Loucy (cell line): ENCODE measurements at regions not wholly inside any gene's neighbourhood (a gene's known extent, or its start where the extent isn't known, plus 50 kb on each side); places are given as distances from the start of the nearest gene placed in this dataset.

ENCODE experiments used
- H2AFZ ChIP-seq: fragments of 200-600 bp; sonication (generic); 2 replicates; pipeline ENCODE4 v1.6.0; 2016; ENCODE audit warnings: antibody characterized with exemption, mild to moderate bottlenecking, low read length, moderate library complexity
- H3F3A ChIP-seq: fragments of 200-600 bp; 2 replicates; pipeline ENCODE4 v1.6.0; 2016; ENCODE audit warnings: antibody characterized with exemption, low read depth, mild to moderate bottlenecking
- H3K27me3 ChIP-seq: fragments of 200-600 bp; sonication (generic); 2 replicates; pipeline ENCODE4 v1.6.1; 2014; ENCODE audit warnings: low read length, mild to moderate bottlenecking; ENCODE audit not compliant: insufficient read depth, poor library complexity, severe bottlenecking
- H3K36me3 ChIP-seq: fragments of 200-600 bp; sonication (generic); 2 replicates; pipeline ENCODE4 v1.6.1; 2016; ENCODE audit warnings: low read length; ENCODE audit not compliant: insufficient read depth
- H3K4me1 ChIP-seq: fragments of 200-600 bp; sonication (generic); 2 replicates; pipeline ENCODE4 v1.5.1; 2014; ENCODE audit warnings: low read length, mild to moderate bottlenecking; ENCODE audit not compliant: insufficient read depth, poor library complexity, severe bottlenecking
- H3K4me2 ChIP-seq: fragments of 200-600 bp; sonication (generic); 2 replicates; pipeline ENCODE4 v1.6.0; 2014; ENCODE audit warnings: antibody characterized with exemption, low read length, low read depth, mild to moderate bottlenecking; ENCODE audit not compliant: poor library complexity, severe bottlenecking
- H3K4me3 ChIP-seq: fragments of 200-600 bp; sonication (generic); 2 replicates; pipeline ENCODE4 v1.5.1; 2014; ENCODE audit warnings: low read length, mild to moderate bottlenecking, mixed read lengths; ENCODE audit not compliant: poor library complexity, severe bottlenecking
- H3K79me2 ChIP-seq: fragments of 200-600 bp; sonication (generic); 2 replicates; pipeline ENCODE4 v1.6.1; 2014; ENCODE audit warnings: low read length; ENCODE audit not compliant: insufficient read depth
- H3K9ac ChIP-seq: fragments of 200-600 bp; sonication (generic); 2 replicates; pipeline ENCODE4 v1.6.0; 2014; ENCODE audit warnings: mild to moderate bottlenecking, low read depth, low read length, moderate library complexity; ENCODE audit not compliant: poor library complexity, severe bottlenecking
- H3K9me2 ChIP-seq: fragments of 200-600 bp; sonication (generic); replicated peaks from 2 replicates; pipeline ENCODE4 v1.6.1; 2016; ENCODE audit warnings: low read depth, low read length, mixed read lengths
- H3K9me3 ChIP-seq: fragments of 200-600 bp; sonication (generic); 2 replicates; pipeline ENCODE4 v1.6.1; 2014; ENCODE audit warnings: mild to moderate bottlenecking, antibody characterized with exemption, low read length, low read depth; ENCODE audit not compliant: insufficient read depth
- H4K20me1 ChIP-seq: fragments of 200-600 bp; sonication (generic); 2 replicates; pipeline ENCODE4 v1.6.0; 2014; ENCODE audit warnings: antibody characterized with exemption, low read length, mild to moderate bottlenecking; ENCODE audit not compliant: insufficient read depth, poor library complexity, severe bottlenecking
- EZH2phosphoT487 ChIP-seq: fragments of 200-600 bp; IDR thresholded peaks from 2 replicates; pipeline ENCODE4 v1.6.1; 2018; ENCODE audit warnings: antibody characterized with exemption, mild to moderate bottlenecking, moderate library complexity, borderline replicate concordance
- TF ChIP-seq, protein P1 (sequence below): fragments of 200-600 bp; sonication (generic); conservative IDR thresholded peaks from 2 replicates; pipeline ENCODE4 v1.5.1; 2014; ENCODE audit warnings: mild to moderate bottlenecking, antibody characterized with exemption, low read length

DNA sequence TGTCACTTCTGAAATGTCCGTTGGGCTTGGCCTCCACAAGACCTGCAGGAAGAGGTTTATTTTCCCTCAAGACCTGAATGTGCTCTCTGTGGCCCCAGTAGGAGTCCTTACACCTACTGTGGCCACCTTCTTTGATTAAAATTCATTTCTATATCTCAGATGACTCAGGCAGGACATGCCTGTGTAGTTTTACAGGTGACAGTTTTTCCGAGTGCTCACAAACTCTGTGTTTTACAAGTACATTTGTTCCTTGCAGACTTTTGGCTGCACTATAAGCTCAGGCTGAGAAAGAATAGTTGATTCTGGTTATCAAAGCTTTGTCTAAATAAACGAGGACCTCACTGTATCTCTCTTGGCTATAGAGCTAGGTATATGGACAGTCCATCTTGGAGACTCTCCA, 257.1 kb downstream of the MAP2K4 start:
- Histone ChIP-seq H3K4me3 (no peak overlapping the region), H3K9me3 (0 out of 2 replicates have a peak, but pooled peaks cover 3% of the 10 kb centered on the region), H3F3A (no peaks in the 10 kb centered on the region), H3K36me3 (no peaks in the 10 kb centered on the region), H4K20me1 (no peaks in the 10 kb centered on the region), H3K4me1 (no peaks in the 10 kb centered on the region), H3K27me3 (no peaks in the 10 kb centered on the region), H2AFZ (no peak overlapping the region), H3K4me2 (no peak overlapping the region), H3K9me2 (no peaks in the 10 kb centered on the region), H3K9ac (no peak overlapping the region), H3K79me2 (no peaks in the 10 kb centered on the region)
- TF ChIP-seq, protein P1, sequence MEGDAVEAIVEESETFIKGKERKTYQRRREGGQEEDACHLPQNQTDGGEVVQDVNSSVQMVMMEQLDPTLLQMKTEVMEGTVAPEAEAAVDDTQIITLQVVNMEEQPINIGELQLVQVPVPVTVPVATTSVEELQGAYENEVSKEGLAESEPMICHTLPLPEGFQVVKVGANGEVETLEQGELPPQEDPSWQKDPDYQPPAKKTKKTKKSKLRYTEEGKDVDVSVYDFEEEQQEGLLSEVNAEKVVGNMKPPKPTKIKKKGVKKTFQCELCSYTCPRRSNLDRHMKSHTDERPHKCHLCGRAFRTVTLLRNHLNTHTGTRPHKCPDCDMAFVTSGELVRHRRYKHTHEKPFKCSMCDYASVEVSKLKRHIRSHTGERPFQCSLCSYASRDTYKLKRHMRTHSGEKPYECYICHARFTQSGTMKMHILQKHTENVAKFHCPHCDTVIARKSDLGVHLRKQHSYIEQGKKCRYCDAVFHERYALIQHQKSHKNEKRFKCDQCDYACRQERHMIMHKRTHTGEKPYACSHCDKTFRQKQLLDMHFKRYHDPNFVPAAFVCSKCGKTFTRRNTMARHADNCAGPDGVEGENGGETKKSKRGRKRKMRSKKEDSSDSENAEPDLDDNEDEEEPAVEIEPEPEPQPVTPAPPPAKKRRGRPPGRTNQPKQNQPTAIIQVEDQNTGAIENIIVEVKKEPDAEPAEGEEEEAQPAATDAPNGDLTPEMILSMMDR: no peak
- no peak for TF ChIP-seq EZH2phosphoT487

DNA sequence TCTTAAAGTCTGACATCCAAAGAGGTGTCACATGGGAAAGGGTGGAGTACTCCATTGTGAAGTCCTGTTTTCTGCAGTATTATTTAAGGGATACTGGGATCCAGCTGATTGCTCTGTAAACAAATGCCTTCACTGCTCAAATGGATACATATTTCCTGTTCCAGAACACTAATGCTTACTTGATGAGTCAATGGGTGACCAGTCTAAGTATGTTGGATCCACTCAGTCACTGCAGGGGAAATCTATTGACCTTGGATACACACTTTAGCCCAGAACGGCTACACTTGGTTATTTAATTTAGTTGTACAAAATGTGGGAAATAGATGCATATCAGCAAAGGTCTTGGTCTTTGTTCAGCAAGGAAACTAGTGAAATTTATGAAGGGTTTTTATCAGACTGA, 261.4 kb downstream of the MAP2K4 start:
- Histone ChIP-seq H3K4me3 (no peak overlapping the region), H3K9ac (no peak overlapping the region), H4K20me1 (no peaks in the 10 kb centered on the region), H3K4me2 (no peak overlapping the region), H2AFZ (no peak overlapping the region), H3K36me3 (no peaks in the 10 kb centered on the region), H3K9me2 (no peaks in the 10 kb centered on the region), H3K79me2 (no peaks in the 10 kb centered on the region), H3K27me3 (no peaks in the 10 kb centered on the region), H3K9me3 (no peaks in the 10 kb centered on the region; the same call in 1 of the 2 replicates), H3F3A (no peaks in the 10 kb centered on the region), H3K4me1 (no peaks in the 10 kb centered on the region)
- TF ChIP-seq EZH2phosphoT487: no peak
- TF ChIP-seq, protein P1: no peak

DNA sequence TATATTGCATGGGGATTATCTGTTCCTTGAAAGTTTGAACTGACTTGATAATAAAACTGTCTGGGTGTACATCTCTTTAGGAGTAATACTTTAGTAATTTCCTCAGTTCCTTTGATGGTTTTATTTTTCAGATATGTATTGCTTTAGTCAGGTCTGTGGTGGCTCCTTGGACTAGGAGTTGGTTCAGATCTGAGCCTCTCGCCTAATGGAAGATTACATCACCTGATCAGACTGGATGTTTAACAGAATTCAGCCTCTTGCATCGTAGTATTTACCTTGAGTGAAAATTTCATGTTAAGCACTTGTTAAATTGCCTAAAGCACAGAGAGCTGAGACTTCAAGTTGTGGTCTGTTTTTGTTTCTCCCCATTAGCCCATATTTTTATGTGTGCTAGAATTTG, 267.3 kb downstream of the MAP2K4 start:
- Histone ChIP-seq H3F3A (no peaks in the 10 kb centered on the region), H3K27me3 (no peaks in the 10 kb centered on the region), H3K4me3 (no peak overlapping the region), H3K9me2 (no peaks in the 10 kb centered on the region), H3K79me2 (no peaks in the 10 kb centered on the region), H2AFZ (no peak overlapping the region), H3K4me2 (no peak overlapping the region), H3K9me3 (no peaks in the 10 kb centered on the region; the same call in 1 of the 2 replicates), H3K9ac (no peak overlapping the region), H3K4me1 (no peaks in the 10 kb centered on the region), H3K36me3 (no peaks in the 10 kb centered on the region), H4K20me1 (no peaks in the 10 kb centered on the region)
- TF ChIP-seq, protein P1: no peak
- no peak for TF ChIP-seq EZH2phosphoT487
